HG02642 (cell line): ENCODE measurements at regions not wholly inside any gene's neighbourhood (a gene's known extent, or its start where the extent isn't known, plus 50 kb on each side); places are given as distances from the start of the nearest gene placed in this dataset.

ENCODE experiments used
- ATAC-seq: cut with Tn5 transposase; IDR thresholded peaks from one replicate; pipeline ENCODE4 v1.9.1; 2021; ENCODE audit warnings: mild to moderate bottlenecking; ENCODE audit not compliant: unreplicated experiment, poor library complexity

DNA sequence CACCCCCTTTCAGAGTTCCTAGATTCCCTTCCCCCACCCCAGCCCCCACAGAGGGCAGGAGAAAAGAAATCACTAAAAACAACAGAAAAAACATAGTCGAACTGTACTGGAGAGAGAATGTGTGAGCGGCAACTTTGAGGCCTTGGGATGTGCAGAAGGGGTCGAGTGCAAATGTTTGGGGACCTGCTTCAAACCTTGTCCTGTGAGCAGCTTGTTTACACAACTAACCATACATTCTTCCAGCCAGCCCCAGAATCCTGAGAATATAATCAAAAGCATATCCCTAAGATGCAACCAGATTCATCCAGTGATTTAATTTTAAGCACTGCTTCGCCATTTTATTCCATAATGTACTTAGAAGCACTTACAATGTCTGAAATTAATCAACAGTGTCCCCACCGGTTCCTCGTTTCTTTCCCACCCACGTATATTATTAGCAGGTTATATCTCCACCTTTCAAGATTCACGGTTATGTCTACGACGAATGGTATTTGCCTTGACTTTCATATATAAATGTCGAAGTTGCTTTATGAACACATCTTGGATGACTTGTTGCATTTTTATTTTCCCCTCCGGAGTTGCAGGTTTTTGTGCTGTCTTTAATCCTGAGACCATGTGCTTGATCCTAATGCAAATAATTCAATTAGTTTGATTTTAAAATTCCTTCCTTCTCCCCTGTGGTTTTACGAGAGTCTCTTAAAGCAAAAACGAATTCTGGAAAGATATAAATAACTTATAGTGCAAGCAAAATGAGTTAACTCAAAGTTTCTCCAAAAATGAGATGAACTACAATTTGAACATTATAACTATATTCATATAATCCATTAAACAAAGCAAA is 107.6 kb downstream of the ZIC5 start:
- no peak for ATAC-seq

DNA sequence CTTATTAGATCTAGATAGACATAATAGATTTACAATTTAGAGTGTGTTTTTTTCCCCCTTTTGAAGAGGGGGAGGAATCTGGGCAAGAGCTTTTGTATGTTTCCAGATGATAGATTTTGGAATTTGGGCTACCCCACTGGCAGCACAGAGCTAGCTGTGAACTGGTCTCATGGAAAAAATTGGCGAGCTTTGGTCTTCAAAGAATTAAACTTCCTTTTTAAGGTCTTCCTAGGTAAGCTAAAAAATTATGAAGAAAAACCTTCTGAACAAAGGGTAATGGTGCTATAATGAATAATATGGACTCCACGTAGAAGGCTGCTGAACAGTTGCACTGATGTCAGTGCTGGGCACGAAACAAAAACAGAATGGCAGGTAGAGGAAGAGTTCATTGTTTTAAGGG is 109.3 kb downstream of the ZIC5 start:
- no peak for ATAC-seq

DNA sequence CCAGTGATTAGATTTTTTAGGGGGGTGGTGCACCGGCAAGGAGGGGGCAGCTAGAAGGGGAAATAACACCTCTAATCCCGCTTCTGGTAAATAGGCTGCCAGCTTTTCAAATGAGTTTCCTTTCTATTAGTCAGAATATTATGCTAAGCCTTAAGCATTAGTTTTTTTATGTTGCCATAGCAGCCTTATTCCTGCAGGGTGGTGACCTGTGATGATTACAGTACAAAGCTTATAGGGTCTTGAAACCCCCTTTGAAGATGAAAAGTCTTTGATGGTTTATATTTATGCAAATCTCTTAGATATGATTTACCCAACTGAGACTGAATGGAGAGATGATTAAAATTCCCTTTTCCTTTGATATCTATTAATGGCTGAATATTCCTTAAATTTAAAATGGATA is 109.8 kb downstream of the ZIC5 start:
- ATAC-seq = no peak

DNA sequence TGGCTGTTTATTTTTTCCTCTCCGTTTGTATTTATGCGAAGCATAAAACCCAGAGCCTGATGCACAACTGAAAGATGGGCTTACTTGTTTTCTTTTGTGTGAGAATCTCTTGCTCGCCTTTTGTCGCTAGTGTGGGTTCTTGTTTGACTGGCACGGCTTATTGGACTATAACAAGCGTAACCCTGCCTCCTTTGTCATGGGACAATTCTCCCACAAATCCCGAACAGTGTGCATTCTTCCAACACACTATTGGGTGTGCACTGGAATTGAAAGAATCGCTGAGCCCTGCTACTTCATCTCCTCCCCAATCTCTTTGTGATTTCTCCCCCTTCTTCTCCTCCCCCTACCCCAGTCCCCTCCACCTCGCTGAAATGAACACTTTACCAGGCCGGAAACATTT is 110.8 kb downstream of the ZIC5 start:
- ATAC-seq = no peak

DNA sequence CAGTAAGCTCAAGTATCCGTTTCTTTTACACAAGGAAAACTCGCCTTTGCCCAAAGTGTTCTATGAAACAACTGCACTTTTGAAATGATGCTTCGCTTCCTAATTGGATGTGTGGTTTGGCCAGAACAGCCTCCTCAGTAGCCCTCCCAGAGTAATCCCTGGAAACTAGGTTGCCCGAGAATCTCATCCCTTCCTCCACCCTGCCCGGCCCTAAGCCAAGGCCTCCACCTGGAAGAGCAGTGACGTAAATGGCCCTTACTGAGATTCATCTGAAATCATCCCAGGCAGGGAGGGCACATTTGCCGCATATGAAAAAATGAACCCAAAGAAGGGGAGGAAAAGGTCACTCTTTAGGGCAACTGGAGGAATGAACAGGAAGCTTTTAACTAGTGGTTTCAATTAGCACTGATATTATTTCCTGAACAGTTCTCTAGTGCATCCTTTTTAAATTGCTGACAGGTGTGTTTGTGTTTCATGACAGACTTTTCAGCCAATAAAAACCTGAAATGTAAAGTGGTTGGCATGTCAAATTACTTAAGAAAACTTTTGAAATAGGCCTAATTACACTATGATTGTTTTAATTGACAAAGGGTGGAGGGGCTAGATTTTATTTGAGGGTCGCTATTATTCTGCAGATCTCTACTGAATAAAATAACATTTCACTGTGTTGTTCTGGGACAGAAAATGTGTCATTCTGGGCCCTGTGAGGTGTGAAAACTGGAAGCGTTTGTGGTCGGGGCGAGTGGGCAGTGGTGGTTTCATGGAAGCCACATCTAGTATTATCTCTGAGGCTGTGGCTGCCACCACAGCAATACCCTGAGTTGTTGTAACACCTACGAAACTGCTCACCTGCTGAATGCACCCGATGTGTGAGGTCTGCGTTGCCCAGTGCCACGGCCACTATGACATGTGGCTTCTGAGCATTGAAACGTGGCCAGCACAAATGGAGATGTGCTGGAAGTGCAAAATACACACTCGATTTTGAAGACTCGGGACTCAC is 112.1 kb downstream of the ZIC5 start:
- ATAC-seq = no peak

DNA sequence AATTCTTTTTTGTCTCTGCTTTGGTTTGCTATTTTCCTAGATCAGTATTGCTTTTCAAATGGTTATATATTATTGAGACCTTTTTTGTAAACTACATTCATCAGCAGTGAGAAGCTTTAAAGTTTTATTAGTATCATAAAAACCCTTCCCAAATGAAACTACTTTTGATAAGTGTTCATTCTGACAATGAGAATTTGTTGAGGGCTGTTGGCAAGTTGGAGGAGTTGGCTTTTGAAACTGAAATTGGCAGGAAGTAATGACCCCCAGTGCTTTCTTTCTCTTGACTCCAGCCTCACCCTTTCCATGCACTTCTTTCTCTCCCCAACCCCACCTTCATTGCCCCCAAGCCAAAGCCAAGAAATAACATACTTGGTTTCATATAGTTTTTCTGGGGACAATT is 113.8 kb downstream of the ZIC5 start:
- ATAC-seq = no peak

DNA sequence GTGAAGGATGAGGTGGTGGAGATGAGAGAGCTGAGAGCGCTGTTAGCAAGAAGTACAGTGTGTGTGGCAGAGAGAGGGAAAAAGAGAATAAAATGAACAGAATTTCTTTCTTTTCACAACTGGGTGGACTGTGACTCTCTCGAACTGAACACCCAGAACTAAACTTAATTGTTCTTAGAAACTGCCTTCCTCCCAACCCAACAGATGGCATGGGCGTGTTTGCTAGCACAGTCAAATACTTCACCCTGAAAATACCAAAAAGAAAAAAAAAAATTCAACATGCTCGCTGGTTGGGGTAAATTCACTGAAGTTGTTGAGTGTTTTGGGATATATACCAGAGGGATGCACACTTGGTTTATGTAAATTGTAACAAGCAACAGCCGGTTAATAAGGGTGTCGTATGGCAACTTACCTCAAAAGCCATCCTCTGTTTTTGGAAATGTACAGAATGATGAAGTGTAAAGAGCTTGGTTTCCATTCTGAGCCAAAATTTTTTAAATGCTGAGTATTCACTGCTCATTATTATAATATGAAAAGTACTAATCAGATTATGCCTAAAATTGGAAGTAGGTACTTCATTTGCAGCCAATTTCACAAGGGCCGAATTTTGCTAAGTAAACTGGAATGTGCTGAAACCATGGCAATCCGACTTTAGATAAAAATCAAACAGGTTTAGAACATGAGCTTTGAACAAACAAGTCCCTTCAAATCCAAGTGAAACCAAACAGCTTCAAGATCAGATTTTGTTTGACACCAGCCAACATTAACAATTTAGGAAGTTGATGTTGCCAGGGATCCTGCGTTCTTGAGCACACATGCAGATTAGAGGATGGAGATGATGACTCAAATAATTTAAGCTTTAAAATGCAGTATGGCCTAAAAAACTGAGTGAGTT is 115.8 kb downstream of the ZIC5 start:
- ATAC-seq = no peak

DNA sequence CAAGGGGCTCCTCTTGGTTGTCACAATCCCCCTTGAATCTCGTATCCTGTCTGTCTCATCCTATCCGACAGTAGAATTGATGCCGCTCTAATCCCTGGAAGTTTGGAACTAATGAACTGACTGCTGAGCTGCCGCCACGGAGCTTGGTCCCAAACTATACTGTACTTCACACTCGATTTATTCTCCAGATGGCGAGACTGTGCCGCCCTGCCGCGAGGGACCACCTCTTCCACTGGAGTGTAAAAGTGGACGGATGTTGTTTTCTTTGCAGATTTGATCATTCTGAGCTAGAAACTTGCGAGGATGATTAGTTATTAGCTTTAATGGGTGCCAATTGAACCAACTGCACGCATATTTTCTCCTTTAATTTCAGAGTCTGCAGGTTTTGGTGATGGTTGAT is 117.2 kb downstream of the ZIC5 start:
- no peak for ATAC-seq

DNA sequence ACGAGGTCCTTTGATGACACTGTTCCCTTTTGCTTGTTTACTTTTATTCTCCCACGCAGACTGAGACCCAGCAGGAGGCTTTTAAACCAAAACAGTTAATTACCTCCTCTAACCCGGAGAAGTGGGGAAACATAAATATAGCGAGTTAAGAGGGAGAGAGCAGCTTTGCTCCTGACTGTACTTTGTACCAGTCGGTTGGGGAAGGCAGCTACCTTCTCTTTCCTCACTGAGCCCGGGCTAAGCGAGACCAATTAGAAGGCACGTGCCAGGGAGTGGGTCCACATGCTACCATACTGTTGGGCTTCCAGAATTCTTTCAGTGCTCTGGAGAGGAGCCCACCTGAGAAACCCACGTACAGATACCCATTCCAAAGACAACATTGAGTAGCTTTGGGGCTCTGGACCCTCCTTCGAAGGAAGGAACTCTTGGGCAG is 124.2 kb downstream of the ZIC5 start:
- no peak for ATAC-seq

DNA sequence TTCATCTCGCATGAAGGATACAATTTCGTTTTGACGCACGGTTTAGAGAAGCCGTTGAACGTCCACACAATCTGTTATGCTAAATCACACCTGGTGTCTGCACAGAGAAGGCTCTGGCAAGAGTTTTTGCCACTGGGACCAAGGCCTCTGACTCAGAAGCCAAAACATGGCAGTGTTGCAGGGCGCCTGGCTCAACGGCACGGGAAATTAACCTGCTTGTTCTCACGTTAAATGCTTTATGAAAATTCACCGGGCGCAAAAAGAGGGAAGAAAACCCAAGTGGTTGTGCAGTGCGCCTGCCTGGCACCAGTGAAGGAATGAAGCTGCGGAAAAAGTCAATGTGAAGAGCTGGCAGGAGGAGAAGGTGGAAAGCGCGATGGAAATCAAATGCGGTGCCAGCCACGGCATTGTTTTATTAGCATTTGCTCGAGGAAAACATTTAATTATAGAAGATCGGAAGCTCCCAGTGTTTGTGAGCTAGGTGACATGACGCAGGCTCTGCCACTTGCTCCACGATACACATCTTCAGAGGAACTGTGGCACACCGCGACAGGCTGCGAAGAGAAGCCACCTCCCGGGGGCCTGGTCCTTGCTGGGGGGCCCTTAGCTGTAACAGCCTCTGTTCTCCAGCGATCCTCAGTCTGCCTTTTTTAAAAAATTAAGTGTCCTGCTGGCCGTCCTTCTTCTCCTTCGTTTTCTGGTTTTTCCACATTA is 126.2 kb downstream of the ZIC5 start:
- no peak for ATAC-seq

DNA sequence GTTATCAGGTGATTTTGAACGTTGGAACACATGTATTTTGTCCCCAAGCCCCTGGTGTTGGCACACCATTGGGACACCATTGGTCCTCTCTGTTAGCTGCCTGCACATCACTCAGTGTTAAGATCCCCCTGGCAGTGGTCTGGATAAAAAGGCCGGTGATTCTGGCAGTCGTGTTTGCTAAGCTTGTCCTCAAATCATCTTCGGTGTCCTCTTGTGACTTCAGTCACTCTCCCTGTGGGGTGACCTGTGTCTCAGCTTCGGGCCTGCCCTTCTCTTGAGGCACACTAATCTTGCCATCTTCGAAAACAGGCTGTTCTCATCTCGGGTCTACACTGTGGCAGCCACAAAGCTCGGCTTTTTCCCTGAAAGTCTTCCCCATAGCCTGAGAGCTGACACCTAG is 127.1 kb downstream of the ZIC5 start:
- ATAC-seq = no peak

DNA sequence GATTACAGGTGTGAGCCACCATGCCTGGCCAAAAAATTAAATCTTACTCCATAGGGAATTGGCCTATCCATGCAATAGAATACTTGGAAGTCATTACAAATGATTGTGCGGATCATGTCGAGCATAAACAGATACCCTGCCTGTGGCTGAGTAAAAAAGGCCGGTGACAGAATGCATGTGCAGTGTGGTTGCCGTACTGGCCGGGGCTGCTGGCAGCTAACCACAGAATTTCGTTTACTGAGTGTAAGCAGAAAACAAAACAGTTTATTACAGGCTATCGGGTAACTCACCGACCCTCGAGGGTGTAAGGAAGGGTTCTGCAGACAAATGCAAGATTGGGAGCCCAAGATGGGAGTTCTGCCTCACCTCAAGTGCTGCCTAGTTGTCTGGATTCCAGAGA is 127.7 kb downstream of the ZIC5 start:
- ATAC-seq = no peak

DNA sequence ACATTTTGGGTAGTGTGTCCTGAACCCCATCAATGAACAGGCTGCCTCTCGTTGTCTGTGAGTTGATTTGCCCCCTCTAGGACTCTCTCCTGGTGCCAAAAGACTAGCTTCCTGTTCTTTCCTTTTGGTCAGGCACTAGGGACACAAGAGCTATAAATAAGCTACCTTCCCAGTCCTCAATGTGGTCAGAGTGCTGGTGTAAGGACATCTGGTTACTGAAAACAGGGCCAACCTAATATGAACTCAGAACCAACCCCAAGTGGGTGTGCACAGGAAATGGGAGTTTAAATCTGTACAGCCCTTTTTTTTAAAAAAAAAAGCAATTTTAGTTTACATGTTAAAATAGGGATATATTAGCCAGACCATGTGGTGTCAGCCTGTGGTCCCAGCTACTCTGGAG is 129.2 kb downstream of the ZIC5 start:
- ATAC-seq = no peak

DNA sequence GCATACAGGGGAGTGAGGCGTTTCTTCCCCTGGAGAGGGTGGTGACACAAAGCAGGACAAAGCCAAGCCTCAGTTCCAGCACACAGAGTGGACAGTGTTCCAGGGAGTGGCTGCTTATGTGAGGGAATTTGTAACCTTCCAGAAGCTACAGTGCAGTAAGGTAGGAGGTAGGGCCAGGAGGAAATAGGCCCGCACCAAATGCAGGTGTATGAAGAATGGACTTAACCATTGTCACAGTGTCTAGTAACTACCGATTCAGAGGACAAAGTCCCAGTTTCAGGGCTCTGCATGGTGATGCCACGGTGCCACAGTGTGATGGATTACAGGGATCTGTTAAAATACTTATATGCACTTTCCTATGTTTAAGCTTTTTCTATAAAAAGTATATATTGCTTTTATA is 135.3 kb downstream of the ZIC5 start:
- no peak for ATAC-seq

DNA sequence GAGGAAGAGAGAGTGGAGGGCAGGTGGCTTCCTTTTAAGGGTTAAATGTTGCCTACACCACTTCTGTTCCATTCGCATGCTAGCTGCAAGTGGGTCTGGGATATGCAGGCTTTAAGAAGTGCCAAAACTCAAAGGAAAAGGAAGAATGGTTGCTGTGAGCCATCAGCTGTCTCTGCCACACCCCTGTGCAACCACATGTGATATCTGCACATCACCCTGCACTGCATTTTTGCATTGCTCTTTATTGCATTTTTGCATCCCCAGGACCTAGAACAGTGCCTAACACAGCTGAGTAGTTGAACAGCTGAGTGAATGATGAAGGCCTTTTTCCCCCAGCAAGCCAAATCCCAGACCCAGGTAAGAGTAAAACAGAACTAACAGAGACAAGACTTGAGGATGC is 136.1 kb downstream of the ZIC5 start:
- ATAC-seq = no peak

DNA sequence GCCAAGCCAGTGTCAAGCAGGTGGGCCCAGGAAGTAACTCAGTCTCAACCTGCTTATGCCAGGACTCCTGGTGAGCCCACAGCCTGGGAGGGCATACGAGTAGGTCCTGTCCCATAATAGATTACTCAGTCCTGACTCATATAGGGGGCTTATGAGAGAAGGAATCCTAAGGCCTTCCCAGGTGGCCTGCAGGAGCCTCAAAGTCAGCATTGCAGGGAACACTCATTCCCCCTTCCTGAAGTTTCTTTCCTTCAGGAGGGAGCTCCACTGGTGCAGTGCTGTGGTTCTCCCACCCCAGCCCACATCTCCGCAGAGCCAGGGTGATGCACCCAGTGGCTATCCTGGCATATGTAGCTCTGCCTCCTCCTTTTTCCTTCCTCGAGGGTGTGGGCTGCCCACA is 137.3 kb downstream of the ZIC5 start:
- no peak for ATAC-seq

DNA sequence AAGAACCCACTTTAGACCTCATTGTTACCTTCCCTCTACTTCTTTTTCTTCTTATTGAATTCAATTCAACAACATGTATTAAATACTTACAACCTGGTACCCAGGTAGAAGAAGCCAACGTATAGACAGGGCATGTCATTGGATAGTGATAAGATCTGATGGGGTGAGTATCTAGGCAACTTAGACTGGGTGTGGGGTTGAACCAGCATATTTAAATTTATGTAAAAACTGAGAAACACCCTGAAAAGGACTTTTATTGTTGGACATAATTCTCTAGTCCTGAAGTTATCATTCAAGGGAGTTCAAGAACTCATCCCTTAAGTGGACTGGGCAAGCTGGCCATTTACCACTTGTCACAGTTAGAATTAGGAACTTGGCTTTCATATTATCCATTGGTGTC is 139.2 kb downstream of the ZIC5 start:
- ATAC-seq = no peak

DNA sequence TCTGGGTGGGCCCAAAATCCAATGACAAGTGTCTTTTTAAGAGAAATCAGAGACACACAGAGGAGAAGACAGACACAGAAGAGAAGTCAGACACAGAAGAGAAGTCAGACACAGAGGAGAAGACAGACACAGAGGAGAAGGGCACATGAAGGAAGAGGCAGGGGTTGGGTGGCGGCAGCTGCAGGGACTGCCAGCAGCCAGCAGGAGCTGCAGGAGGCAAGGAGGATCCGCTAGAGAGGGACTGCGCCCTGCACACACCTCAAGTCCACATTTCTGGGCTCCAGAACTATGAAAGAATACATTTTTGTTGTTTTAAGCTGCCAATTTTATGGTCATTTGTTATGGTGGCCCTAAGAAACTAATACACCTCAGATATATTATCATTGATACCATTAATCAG is 140.6 kb downstream of the ZIC5 start:
- no peak for ATAC-seq

DNA sequence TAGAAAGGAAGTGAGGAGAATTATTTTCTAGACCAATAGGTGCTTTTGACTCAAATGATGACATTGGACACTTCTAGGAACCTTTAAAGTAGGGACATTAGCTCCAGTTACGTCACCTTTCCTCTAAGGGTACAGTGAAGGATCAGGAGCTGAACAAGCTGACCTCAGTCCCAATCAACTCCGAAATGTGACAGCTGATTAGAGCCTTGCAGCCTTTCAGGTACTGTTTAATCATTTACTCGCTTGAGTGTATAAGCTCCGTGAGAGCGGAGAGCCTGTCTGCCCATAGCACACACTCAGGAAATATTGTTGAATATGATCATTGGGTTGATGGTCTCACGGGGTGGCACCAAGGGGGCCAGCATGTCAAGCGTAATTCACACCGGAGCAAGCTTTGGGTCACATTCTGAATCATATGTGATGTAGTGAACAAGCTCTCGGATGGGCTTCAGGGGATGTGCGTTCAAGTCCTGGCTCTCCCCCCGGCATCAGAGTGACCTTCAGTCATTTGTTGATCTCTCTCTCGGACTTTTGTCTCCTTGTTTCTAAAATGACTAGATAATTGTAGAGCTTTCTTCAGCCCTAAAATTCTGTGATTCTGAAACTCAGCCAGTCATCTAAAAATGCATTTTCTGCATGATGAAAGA is 141.9 kb downstream of the ZIC5 start:
- no peak for ATAC-seq
